GM18519 (cell line): ENCODE measurements at regions not wholly inside any gene's neighbourhood (a gene's known extent, or its start where the extent isn't known, plus 50 kb on each side); places are given as distances from the start of the nearest gene placed in this dataset.
A peak's percentile ranks its signal among the peaks of the same experiment; 100 is the strongest.
"Not testable (repeated sequence)": the region's sequence is repeated elsewhere in the genome, so short reads cannot be mapped to it uniquely, and the experiment has no call there.

Source experiments
- ATAC-seq: cut with Tn5 transposase; IDR thresholded peaks from one replicate; pipeline ENCODE4 v1.9.1; 2021; ENCODE audit warnings: mild to moderate bottlenecking, moderate library complexity; ENCODE audit not compliant: unreplicated experiment, low FRiP score

- no peak for ATAC-seq
These were observed 87.2 kb upstream of the RALGPS2 start for GRCh38 chr1:178637841-178638240.

DNA sequence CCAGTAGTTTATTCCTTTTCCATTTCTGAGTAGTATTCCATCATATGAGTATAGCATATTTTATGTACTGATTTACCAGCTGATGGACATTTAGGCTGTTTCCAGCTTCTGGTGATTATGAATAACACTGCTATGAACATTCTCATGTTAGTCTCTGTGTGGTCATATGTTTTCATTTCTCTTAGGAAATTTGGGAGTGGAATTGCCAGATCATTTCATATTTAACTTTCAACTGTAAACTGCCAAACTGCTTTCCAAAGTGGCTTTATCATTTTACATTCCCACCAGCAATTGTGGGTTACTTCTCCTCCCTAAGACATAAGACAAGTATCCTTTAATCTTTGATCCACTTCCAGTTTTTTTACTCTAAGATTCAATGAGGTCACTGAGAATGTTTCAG lies 85.7 kb upstream of the RALGPS2 start:
- ATAC-seq: no peak

- no peak for ATAC-seq
These were observed 82.8 kb upstream of the RALGPS2 start for GRCh38 chr1:178642282-178642681.

DNA sequence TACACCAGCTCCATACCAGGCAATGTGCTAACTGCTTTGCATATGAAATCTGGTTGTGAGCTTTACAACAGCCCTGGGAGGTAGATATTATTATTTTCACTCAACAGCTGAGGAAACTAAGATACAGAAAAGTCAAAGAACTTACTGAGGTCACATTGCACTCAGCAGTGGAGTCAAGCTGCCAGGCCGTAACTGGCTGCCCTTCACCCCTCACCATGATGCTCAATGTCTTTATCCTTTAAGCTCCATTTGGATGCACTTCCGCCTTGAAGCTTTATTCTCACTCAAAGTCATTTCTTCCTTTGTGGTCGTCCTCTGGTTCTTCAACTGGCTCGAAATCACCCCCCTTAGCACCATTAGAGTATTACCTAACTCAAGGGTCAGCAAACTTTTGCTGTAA lies 81.7 kb upstream of the RALGPS2 start:
- ATAC-seq: no peak

DNA sequence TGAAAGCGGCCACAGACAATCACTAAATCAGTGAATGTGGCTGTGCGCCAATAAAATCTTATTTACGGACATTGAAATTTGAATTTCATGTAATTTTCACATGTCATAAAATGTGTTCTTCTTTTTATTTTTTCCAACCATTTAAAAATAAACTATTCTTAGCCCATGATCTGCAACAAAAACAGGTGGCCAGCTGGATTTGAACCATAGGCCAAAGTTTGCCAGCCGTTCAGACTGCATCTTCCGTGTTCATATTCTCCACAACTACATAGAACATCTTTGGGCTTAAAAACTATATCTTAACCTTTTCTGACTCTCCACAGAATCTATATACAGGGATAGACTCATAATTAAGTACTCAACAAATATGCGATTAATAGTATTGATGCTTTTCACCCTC lies 81.2 kb upstream of the RALGPS2 start:
- no peak for ATAC-seq

DNA sequence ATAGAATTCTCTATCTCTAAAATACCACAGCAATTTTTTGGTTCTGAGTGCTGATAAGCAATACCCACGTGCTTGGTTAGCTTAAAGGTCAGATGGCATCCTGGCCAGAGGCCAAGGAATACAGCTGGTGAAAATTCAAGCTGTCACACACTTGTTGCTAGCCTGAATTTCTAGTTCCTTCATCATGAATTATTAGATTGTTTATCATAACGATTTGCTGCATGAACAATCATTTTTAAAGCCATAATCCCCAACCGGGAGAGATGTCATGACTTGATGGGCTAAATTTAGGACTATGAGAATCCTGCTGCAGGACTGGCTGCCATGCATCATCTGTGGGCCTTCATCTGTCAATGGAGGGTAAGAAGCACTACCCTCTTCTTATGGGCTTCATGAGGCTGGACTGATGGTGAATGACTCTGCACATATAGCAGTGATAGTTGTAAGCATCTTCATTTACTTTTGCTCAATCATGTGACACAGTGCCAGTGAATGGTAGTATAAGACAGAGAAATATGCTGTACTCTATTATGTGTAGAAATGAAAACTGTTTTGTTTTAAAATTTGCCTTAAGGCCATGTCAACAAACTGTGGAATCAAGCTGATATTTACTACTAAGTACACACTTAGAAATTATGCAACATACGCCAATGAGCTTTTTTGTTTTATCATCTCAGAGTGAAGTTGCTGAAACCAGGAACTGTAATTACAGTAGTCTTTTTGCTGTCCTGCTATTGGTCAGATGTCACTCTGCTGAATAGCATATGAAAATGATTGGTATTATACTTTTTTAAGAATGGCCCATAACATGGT lies 80.5 kb upstream of the RALGPS2 start:
- ATAC-seq: no peak

DNA sequence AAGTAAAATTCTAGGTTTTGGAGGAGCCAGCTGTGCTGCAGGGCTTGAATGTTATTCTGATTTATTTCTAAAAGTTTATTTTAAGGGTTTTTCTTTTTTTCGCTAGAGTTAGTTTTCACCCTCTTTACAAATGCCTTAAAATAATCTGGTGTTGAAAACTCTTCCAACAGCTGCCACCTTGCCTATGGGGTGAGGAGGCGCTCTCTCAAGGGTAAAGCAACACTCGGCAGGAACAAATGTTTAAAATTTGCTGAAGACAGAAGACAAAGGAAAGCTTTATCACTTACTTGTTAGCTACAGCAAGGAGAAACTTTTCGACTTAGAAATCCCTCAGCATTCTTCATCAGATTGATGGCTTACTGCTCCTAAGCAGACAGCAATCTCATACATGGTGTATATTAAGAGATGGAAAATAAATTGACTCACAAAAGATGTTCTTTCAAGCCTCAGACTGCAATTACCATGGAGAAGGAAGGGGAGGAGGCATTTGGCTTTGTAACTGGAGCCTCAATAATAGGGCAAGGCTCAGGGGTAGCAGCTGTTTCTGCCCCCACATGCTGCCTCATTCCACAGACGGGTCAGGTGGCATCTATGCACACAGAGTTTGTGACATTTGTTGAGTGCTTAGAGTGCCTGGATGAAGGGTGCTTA lies 79.8 kb upstream of the RALGPS2 start:
- no peak for ATAC-seq

- no peak for ATAC-seq
These were observed 79.2 kb upstream of the RALGPS2 start for GRCh38 chr1:178645808-178646200.

DNA sequence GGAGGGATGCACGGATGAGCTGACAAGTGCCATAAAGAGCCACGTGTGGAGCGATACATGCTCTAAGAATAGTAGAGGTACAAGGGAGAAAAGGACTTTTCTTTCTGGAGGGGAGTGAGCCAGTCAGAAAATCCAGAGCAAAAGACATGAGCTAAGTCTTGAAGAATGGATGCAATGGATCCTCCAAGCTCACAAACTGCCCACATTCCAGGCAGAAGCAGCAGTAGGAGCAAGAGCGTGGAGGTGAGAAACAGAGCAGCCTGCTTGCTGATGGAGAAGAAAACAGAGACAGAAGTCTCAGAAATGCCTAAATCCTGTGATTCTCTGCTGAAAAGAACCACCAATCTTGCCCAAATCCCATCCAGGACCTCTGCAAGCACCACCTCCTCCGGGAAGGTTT lies 78.2 kb upstream of the RALGPS2 start:
- no peak for ATAC-seq

- ATAC-seq: no peak
These were observed 76.9 kb upstream of the RALGPS2 start for GRCh38 chr1:178648151-178648550.

DNA sequence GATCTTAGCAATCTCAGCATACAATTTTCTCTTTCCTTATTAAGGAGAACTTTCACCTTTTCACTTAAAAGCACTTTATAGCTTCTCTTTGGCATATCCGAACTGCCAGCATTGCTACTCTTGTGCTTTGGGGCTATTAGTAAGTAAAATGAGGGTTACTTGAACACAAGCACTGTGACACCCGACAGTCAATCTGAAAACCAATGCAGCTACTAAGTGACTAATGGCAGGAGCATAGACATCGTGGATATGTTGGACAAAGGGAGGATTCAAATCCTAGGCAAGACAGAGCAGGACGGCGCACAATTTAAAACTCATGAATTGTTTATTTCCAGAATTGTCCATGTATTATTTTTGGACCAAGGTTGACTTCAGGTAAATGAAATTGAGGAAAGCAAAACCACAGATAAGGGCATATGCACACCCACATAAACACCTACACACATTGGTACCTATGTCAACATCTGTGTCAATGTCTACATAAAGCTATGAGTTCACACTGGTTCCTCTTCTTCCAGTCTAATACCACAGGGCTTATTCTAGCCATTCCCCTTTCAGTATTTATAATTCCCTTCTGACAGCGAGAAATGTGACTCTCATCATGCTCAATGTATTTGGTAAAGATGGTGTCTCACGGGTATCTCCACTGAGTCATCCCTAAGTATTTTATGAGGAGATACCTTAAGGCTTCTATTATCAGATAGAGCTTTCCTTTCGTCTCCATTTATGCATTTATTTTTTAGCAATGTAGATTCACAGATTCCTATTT lies 75.3 kb upstream of the RALGPS2 start:
- no peak for ATAC-seq

- ATAC-seq: no peak
These were observed 74.0 kb upstream of the RALGPS2 start for GRCh38 chr1:178650934-178651511.

DNA sequence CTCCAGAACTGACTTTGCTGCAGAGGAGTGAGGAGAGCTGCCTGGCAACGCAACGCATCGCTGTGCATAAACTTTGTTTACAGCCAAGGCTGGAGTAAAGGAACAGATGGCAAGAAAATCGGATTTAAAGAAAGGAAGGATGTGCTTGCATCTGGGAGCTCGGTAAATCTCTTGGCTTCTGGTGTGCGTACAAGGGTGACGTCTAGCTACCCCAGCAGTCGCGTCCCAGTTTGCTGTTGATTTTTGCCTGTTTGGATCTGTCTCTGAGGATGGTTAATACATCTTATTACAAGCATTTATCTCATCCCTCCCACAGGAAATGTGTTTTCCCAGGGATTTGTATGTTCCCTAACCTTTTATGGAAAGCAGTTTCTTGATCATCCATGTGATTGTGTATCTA lies 73.3 kb upstream of the RALGPS2 start:
- ATAC-seq: no peak

DNA sequence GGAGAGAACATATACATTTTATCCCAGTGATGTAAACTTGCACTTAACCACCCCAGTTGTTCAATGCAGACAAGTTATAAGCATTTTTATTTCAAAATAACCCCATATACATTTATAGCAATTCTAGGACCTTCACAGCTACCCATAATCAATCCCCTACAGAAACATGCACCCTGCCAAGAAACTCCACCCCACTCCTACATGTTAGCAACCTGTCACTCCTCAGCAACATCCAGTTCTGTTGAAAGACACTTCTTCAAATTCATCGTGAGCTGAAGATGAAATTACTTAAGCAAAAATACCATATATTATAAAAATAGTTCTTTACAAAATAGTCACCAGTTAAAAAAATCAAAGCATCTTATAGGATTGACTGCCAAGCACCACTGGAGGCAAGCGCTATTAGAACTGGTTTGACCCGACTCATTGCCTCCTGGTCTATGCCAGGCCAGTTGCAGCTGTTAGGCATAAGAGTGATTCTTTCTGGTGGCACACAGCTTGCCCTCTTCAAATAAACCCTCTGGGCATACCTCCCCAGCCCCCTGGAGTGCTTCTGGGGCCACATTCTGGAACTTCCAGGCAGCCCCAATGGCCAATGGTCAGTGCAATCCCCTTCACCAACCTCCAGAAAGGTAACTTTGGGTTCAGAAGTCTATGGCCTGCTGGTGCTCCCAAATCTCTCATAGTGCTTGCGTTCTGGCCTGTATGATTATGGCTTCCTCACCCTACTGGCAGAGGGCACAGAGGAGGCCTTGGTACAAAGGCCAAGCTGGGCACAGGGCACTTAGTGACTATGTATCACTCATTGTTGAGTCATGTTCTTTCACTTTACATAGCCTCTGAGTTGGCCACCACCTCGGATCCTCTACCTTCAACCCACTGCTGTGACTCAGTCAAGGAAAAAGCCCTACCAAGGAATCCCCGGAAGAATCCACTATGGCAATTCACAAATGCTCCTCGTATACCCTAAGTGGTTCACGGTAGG lies 72.2 kb upstream of the RALGPS2 start:
- ATAC-seq: no peak

- ATAC-seq: peak; percentile 77
These were observed 65.2 kb upstream of the RALGPS2 start for GRCh38 chr1:178659789-178660208.

DNA sequence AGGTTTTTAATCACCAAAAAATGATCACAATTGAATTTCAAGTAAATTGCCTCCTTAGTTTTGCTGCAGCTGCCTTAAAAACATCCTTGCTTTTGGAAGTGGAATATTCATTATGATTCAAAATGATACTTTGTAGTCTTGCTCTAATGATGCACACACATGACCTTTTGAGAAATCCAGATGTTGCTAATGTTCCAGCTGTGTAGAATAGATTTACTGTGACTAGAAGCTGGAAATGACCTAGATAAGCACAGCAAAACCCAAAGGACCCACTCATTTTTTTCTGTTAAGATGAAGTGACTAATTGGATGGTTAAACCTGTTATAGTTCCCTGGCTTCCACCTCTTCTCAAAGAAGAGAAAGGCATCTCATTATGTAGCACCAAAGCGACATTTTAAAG lies 64.6 kb upstream of the RALGPS2 start:
- peak; percentile 22 for ATAC-seq

DNA sequence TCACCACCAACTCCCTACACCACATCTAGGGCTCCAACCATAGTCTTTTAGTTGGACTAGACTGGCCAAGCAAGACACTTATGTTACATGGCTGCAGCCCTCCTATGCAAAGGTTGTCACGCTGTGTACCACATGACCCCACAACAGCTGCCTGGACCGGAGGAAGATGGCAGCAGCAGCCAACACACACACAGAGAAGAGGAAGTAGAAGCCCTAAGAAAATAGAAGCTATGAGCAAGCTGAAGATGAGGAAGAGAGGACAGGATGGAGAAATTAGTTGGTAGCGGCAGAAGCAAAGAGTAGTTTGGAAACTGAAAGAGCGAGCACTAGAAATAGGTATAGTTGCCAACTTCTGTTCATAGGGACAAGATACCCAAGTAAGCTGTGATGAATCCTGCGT lies 60.8 kb upstream of the RALGPS2 start:
- ATAC-seq: peak; percentile 70

- ATAC-seq: no peak
These were observed 59.5 kb upstream of the RALGPS2 start for GRCh38 chr1:178665579-178665978.

DNA sequence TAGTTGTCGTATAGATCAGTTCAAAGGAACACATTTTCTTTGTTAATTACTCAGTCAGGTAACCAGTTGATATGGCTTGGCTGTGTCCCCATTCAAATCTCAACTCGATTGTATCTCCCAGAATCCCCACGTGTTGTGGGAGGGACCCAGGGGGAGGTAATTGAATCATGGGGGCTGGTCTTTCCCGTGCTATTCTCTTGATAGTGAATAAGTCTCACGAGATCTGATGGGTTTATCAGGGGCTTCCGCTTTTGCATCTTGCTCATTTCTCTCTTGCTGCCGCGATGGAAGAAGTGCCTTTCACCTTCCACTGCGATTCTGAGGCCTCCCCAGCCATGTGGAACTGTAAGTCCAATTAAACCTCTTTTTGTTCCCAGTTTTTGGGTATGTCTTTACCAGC lies 58.2 kb upstream of the RALGPS2 start:
- not testable (repeated sequence) for ATAC-seq

GRCh38 chr1:178672434-178672833 lies 52.6 kb upstream of the RALGPS2 start:
- ATAC-seq: no peak
